Psoas muscle (tissue), 7 donors: ENCODE measurements at regions not wholly inside any gene's neighbourhood (a gene's known extent, or its start where the extent isn't known, plus 50 kb on each side); places are given as distances from the start of the nearest gene placed in this dataset.

ENCODE experiments used
- ATAC-seq, 4 donors: fragments of 200-7000 bp; cut with Tn5 transposase; one replicate each; pipeline ENCODE4 v1.9.1; 2020; ENCODE audit warnings: moderate library complexity in 3 of 4, mild to moderate bottlenecking in 2 of 4
- DNase-seq, 2 donors: peaks; one replicate each; pipeline ENCODE4 v3.0.0-alpha.2; 2020
- H3K27ac ChIP-seq: fragments of 200-600 bp; one replicate; pipeline ENCODE4 v1.8.0; 2022
- H3K27me3 ChIP-seq, 3 donors: fragments of 200-600 bp in 1 of 3; one replicate each; pipeline versions ENCODE4 v1.6.1 to v1.8.0; 2013 to 2022; ENCODE audit warnings: low read length in 2 of 3, mild to moderate bottlenecking in 2 of 3, moderate library complexity in 1 of 3; ENCODE audit not compliant: insufficient read depth in 3 of 3
- H3K36me3 ChIP-seq, 2 donors: fragments of 200-600 bp in 1 of 2; one replicate each; pipeline versions ENCODE4 v1.6.1 to v1.8.0; 2013 to 2022; ENCODE audit warnings: low read depth in 1 of 2, mild to moderate bottlenecking in 1 of 2, moderate library complexity in 1 of 2; ENCODE audit not compliant: insufficient read depth in 1 of 2
- H3K4me1 ChIP-seq: fragments of 200-600 bp; one replicate; pipeline ENCODE4 v1.8.0; 2022
- H3K4me3 ChIP-seq: fragments of 200-600 bp; one replicate; pipeline ENCODE4 v1.8.0; 2022; ENCODE audit warnings: mild to moderate bottlenecking
- H3K9me3 ChIP-seq: fragments of 200-600 bp; one replicate; pipeline ENCODE4 v1.8.0; 2022
- WGBS, 3 donors: extraction: QIAGEN DNeasy Blood & Tissue Kit; methylation state at CpG; one replicate each; pipeline versions ENCODE4 v1.1.6 to v1.1.7; 2013; 5-methylcytosine and 5-hydroxymethylcytosine counted together
- intact Hi-C, 2 donors: fragments of 100-400 bp; cut with DNase I; formaldehyde crosslinking; loops; one replicate each; pipeline versions ENCODE4 v1.11.0 to v1.14.2; 2022
- TF ChIP-seq, protein P1 (sequence below): fragments of 200-600 bp; IDR thresholded peaks from one replicate; pipeline ENCODE4 v1.8.0; 2022; ENCODE audit warnings: antibody characterized with exemption
- donor health status: healthy with polysubstance abuse.
- donor health status: DM: no; HTN: no; CAD: no; lungs with moderate emphysema.
- donor health status: Bipolar disorder and iron deficiency.
- donor health status: healthy.
- donor health status: DM: yes; HTN: yes; CAD: no.
- donor health status: DM: no; HTN: no; CAD: no.
- donor health status: DM: yes; HTN: yes; CAD: no.

DNA sequence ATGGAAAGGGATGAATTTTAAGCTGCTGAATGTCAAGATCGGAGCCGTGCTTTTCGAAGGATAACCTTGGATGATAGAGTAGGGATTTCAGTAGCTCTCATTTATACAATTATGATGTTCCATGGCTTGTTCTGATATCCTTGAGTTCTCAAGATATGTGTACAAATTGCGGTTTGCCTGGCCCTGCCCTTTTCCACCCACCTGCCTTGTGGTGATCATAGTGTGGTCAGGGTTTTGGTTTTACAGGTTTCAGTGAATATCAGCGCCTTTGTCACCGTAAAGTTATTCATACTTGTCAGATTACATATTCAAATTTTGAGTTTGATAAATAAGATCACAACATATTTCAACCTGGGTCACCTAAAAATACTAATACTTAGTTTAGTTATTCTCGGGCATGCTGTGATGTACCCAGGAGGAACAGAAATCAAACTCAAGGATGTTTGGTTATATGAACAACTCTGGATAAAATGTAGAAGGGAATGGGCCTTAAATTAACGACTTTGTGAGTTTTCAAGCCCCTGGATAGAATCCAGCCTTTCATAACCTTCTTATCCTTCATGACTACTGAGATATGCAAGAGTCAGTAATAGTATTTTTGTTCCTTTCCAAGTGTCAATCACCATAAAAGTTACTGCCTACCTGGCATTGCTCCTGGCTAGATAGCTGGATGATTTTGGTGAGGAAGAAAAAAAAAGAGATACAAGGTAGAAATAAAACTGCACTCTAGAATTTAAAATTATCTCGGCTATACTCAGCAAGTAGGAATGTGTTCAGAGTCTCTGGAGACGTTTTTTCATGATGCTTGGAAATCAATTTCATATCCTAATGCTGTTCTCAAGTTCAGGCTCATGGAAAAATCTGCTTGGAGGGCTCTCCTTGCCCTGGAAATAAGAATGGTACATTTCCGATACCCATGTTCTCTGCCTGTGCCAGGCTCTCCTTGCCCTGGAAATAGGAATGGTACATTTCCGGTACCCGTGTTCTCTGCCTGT lies 209.2 kb upstream of the TPRG1 start:
- no peaks in the 10 kb centered on the region for H3K27me3 ChIP-seq
- ATAC-seq, result peak in 1 of 4 donors; percentile 26
- no peak overlapping the region for H3K4me3 ChIP-seq
- H3K4me1 ChIP-seq, result peaks cover 12% of the 10 kb centered on the region
- intact Hi-C loops, result loop anchor here in 1 of 2 donors (10.0 kb wide), 1 partner anchor 182 kb away; no protein-coding TSS in a partner anchor
- H3K9me3 ChIP-seq, result no peaks in the 10 kb centered on the region
- no peak overlapping the region for H3K27ac ChIP-seq
- no peaks in the 10 kb centered on the region for H3K36me3 ChIP-seq
- 66 to 78% (median 68%) methylated on average over 13 of the region's 13 CpGs for WGBS, 3 donors
- DNase-seq, result no peak
- TF ChIP-seq, protein P1, sequence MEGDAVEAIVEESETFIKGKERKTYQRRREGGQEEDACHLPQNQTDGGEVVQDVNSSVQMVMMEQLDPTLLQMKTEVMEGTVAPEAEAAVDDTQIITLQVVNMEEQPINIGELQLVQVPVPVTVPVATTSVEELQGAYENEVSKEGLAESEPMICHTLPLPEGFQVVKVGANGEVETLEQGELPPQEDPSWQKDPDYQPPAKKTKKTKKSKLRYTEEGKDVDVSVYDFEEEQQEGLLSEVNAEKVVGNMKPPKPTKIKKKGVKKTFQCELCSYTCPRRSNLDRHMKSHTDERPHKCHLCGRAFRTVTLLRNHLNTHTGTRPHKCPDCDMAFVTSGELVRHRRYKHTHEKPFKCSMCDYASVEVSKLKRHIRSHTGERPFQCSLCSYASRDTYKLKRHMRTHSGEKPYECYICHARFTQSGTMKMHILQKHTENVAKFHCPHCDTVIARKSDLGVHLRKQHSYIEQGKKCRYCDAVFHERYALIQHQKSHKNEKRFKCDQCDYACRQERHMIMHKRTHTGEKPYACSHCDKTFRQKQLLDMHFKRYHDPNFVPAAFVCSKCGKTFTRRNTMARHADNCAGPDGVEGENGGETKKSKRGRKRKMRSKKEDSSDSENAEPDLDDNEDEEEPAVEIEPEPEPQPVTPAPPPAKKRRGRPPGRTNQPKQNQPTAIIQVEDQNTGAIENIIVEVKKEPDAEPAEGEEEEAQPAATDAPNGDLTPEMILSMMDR, result no peak

DNA sequence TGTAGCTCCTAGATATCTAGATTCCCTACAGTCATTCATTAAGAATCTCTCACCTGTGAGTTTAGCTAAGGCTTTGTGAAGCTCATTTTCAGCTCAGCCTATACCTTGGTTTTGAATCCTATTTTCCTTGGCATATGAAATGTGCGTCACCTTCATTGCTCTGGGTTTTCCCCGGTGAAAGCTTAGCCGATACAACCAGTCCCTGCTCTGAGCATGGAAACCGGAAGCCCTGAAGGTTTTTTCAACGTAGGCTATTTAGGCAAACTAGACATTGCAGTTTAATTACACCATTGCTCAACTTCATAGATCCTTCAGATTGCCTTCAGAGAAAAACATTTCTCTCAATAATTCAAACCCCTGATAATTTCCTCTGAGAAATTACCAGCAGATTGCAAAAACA lies 206.8 kb upstream of the TPRG1 start:
- Histone ChIP-seq H3K36me3 (no peaks in the 10 kb centered on the region), H3K4me3 (no peak overlapping the region), H3K27me3 (no peaks in the 10 kb centered on the region), H3K27ac (no peak overlapping the region), H3K9me3 (no peaks in the 10 kb centered on the region), H3K4me1 (peaks cover 12% of the 10 kb centered on the region)
- DNase-seq (no peak), ATAC-seq (peak in 1 of 4 donors; percentile 44)
- intact Hi-C loops, result loop anchor here in 1 of 2 donors (10.0 kb wide), 1 partner anchor 180 kb away; no protein-coding TSS in a partner anchor
- 80 to 88% (median 82%) methylated on average over 5 of the region's 5 CpGs for WGBS, 3 donors
- TF ChIP-seq, protein P1, result no peak

DNA sequence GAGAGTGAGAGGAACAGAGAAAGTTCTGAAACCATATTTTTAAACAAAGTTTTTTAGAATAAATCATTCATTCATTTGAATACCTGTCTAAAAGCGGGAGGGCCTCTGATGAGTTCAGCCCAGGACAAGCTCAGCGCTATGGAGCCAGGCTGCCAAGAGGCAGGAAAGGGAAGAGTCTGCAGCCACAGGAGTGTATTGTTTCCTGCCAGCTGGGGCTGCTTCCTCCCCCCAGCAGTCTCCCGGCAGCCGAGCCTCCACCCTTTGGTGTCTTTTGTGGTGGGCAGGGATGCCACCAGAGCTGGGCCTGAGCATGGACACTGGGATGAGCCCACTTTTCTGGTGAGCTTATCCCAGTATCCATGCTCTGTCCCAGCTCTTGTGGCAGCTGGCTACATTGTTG lies 199.5 kb upstream of the TPRG1 start:
- TF ChIP-seq, protein P1, result no peak
- H3K4me3 ChIP-seq, result no peak overlapping the region
- no peaks in the 10 kb centered on the region for H3K36me3 ChIP-seq
- WGBS, 3 donors, result 59 to 70% (median 63%) methylated on average over 4 of the region's 4 CpGs
- no peaks in the 10 kb centered on the region for H3K27me3 ChIP-seq
- ATAC-seq (no peak), DNase-seq (peak in 1 of 2 donors; percentile 53)
- intact Hi-C loops, result no loop called here
- no peaks in the 10 kb centered on the region for H3K9me3 ChIP-seq
- no peak overlapping the region for H3K27ac ChIP-seq
- H3K4me1 ChIP-seq, result no peaks in the 10 kb centered on the region

DNA sequence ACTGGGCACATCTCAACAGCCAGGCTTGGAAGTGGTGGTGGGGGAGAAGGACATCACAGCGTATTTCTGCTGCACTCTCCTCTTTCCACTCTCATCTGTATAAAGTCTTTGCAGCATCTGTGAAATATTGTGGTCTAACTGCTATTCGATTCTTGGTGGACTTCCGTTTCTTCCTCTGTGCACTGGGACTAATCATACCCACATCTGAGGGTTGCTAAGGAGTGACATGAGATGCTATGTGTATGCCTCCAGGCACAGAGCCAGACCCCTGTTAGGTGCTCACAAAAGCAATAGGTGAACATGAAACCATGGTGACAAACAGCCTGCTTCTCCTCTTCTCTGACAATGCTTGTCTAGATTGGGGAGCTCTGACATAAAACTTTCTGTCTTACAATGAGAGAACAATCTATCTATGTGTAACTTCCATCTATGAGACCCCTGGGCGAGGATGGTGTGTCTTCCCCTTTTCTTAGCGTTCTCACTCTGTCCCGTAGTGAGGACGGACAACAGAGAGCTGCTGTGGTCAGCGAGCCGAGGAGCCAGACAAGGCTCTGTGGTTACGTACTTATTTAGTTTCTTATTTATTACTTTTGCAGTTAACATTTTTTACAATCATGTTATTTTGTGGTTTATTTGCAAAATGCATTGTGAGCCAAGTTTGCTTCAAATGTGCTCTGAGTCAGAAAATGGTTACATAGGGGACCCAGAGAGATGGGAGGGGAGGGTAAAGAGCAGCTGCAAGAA lies 196.7 kb upstream of the TPRG1 start:
- no peaks in the 10 kb centered on the region for H3K9me3 ChIP-seq
- H3K4me3 ChIP-seq, result no peak overlapping the region
- no peak for DNase-seq
- H3K27me3 ChIP-seq, result no peaks in the 10 kb centered on the region
- no peak for ATAC-seq
- H3K4me1 ChIP-seq, result peaks cover 4% of the 10 kb centered on the region
- H3K27ac ChIP-seq, result peak overlapping the region; percentile 36
- TF ChIP-seq, protein P1, result no peak
- 77 to 86% (median 78%) methylated on average over 10 of the region's 10 CpGs for WGBS, 3 donors
- H3K36me3 ChIP-seq, result no peaks in the 10 kb centered on the region
- intact Hi-C loops, result no loop called here
